Liver (tissue), 3 donors: ENCODE measurements at regions not wholly inside any gene's neighbourhood (a gene's known extent, or its start where the extent isn't known, plus 50 kb on each side); places are given as distances from the start of the nearest gene placed in this dataset.

ENCODE experiments used
- ATF3 ChIP-seq: IDR thresholded peaks from 2 replicates; pipeline ENCODE4 v1.6.1; 2016; ENCODE audit warnings: antibody characterized with exemption
- CTCF ChIP-seq: fragments of 150-350 bp; IDR thresholded peaks from 2 replicates; pipeline ENCODE4 v1.5.1; 2017; ENCODE audit warnings: improper control_type of control experiment, low read depth, low read length; ENCODE audit not compliant: missing input control
- FOXA1 ChIP-seq: IDR thresholded peaks from 2 replicates; pipeline ENCODE4 v1.6.1; 2016; ENCODE audit warnings: antibody characterized with exemption
- GABPA ChIP-seq, 2 donors: IDR thresholded peaks in 1 of 2; conservative IDR thresholded peaks in 1 of 2; 2 replicates each; pipeline ENCODE4 v1.6.1; 2016; ENCODE audit warnings: antibody characterized with exemption in 2 of 2, mild to moderate bottlenecking in 1 of 2, moderate library complexity in 1 of 2
- JUND ChIP-seq, 2 donors: IDR thresholded peaks; 2 replicates each; pipeline ENCODE4 v1.6.1; 2016; ENCODE audit warnings: antibody characterized with exemption in 2 of 2
- MAX ChIP-seq: IDR thresholded peaks from 2 replicates; pipeline ENCODE4 v1.6.1; 2016; ENCODE audit warnings: antibody characterized with exemption
- NR2F2 ChIP-seq: IDR thresholded peaks from 2 replicates; pipeline ENCODE4 v1.6.1; 2016; ENCODE audit warnings: antibody characterized with exemption
- RAD21 ChIP-seq, 2 donors: IDR thresholded peaks; 2 replicates each; pipeline ENCODE4 v1.6.1; 2016; ENCODE audit warnings: antibody characterized with exemption in 2 of 2, mild to moderate bottlenecking in 2 of 2
- REST ChIP-seq: IDR thresholded peaks from 2 replicates; pipeline ENCODE4 v1.6.1; 2016; ENCODE audit warnings: antibody characterized with exemption, mild to moderate bottlenecking
- SP1 ChIP-seq: IDR thresholded peaks from 2 replicates; pipeline ENCODE4 v1.6.1; 2018; ENCODE audit warnings: antibody characterized with exemption, mild to moderate bottlenecking
- TAF1 ChIP-seq: conservative IDR thresholded peaks from 2 replicates; pipeline ENCODE4 v1.6.1; 2016; ENCODE audit warnings: antibody characterized with exemption, mild to moderate bottlenecking
- YY1 ChIP-seq: IDR thresholded peaks from 2 replicates; pipeline ENCODE4 v1.6.1; 2016; ENCODE audit warnings: antibody characterized with exemption, mild to moderate bottlenecking
- ZBTB33 ChIP-seq: IDR thresholded peaks from 2 replicates; pipeline ENCODE4 v1.6.1; 2016; ENCODE audit warnings: antibody characterized with exemption
- donor health status: healthy.
- donor health status: healthy.

- no peak for TF ChIP-seq CTCF
- TF ChIP-seq MAX, result no peak
- no peak for TF ChIP-seq ZBTB33
- TF ChIP-seq JUND (IDR thresholded peaks at IDR 0.05), result no peak
- no peak for TF ChIP-seq GABPA (IDR thresholded peaks at IDR 0.05 in 1 of 2, conservative IDR thresholded peaks at IDR 0.05 in 1 of 2)
- TF ChIP-seq TAF1, result no peak
- TF ChIP-seq REST, result no peak
- TF ChIP-seq YY1, result no peak
- TF ChIP-seq SP1, result no peak
- no peak for TF ChIP-seq FOXA1
- no peak for TF ChIP-seq RAD21 (IDR thresholded peaks at IDR 0.05)
- no peak for TF ChIP-seq ATF3
- no peak for TF ChIP-seq NR2F2
Observed at GRCh38 chr1:65021795-65022194, 55.4 kb upstream of the JAK1 start.
